Right ventricle myocardium inferior (tissue), 1 donor: ENCODE measurements at regions not wholly inside any gene's neighbourhood (a gene's known extent, or its start where the extent isn't known, plus 50 kb on each side); places are given as distances from the start of the nearest gene placed in this dataset. TPM values are rescaled to one million over a fixed set of nuclear protein-coding genes. Genes with fewer than 3 reads are reported as not detected.
A peak's percentile ranks its signal among the peaks of the same experiment; 100 is the strongest.

Experiments
- ATAC-seq: fragments of 200-7000 bp; cut with Tn5 transposase; one replicate; pipeline ENCODE4 v1.9.1; 2020; ENCODE audit warnings: mild to moderate bottlenecking, moderate library complexity
- DNase-seq: peaks from one replicate; pipeline ENCODE4 v3.0.0; 2021; ENCODE audit errors: missing footprints
- intact Hi-C: fragments of 100-400 bp; cut with DNase I; formaldehyde crosslinking; loops from one replicate; pipeline ENCODE4 v1.11.0; 2022
- microRNA-seq: library from miRNA; unstranded; fragments of <30 nt; microRNA quantifications from one replicate; pipeline ENCODE4 v1.2.0, GENCODE V29; 2020
- donor health status: DM: no; HTN: yes; CAD: no; lungs with severe emphysema.

GRCh38 chr17:77907497-77908461 lies 50.7 kb upstream of the TNRC6C start:
- no peak for ATAC-seq
- DNase-seq, result no peak
- intact Hi-C loops, result no loop called here

- peak; percentile 33 for ATAC-seq
- no peak for DNase-seq
- intact Hi-C loops, result no loop called here
Measured at GRCh38 chr17:77908501-77908900, 50.0 kb upstream of the TNRC6C start.

Small RNA genes in the stretch of these regions (microRNA-seq; reads per million reads assigned to microRNA genes)
- gene MIR4316, result not detected
